ENCODE measurements at regions not wholly inside any gene's neighbourhood (a gene's known extent, or its start where the extent isn't known, plus 50 kb on each side); places are given as distances from the start of the nearest gene placed in this dataset.
"Not testable (repeated sequence)": the region's sequence is repeated elsewhere in the genome, so short reads cannot be mapped to it uniquely, and the experiment has no call there.

DNA sequence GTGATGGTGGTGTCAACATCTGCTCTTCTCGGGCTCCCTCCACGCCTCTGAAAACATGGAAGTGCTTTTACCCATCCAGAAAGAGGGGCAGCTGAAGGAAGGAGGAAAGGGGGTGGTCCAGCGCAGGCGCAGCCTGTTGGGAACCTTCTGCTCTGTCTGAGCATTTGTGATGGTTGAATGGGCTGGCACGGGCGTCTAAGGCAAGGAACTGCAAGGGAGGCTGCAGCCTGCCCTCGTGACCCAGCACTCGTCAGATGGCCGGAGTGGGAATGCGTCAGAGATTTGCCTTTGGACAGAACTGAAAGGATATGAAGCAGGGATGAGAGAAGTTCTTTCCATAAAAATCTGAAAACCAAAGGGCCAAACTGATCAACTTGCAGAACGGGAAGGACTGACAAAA lies 62.3 kb upstream of the PLGLB2 start:
- TF ChIP-seq, protein P1, sequence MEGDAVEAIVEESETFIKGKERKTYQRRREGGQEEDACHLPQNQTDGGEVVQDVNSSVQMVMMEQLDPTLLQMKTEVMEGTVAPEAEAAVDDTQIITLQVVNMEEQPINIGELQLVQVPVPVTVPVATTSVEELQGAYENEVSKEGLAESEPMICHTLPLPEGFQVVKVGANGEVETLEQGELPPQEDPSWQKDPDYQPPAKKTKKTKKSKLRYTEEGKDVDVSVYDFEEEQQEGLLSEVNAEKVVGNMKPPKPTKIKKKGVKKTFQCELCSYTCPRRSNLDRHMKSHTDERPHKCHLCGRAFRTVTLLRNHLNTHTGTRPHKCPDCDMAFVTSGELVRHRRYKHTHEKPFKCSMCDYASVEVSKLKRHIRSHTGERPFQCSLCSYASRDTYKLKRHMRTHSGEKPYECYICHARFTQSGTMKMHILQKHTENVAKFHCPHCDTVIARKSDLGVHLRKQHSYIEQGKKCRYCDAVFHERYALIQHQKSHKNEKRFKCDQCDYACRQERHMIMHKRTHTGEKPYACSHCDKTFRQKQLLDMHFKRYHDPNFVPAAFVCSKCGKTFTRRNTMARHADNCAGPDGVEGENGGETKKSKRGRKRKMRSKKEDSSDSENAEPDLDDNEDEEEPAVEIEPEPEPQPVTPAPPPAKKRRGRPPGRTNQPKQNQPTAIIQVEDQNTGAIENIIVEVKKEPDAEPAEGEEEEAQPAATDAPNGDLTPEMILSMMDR (IDR thresholded peaks at IDR 0.05), result not testable (repeated sequence)
- not testable (repeated sequence) for TF ChIP-seq POLR2AphosphoS5, EP300, POLR2A (IDR thresholded peaks at IDR 0.05)
